K562 (cell line): ENCODE measurements at regions not wholly inside any gene's neighbourhood (a gene's known extent, or its start where the extent isn't known, plus 50 kb on each side); places are given as distances from the start of the nearest gene placed in this dataset.

ENCODE experiments used
- ATF2 ChIP-seq: sonication (generic); formaldehyde crosslinking; IDR thresholded peaks from 2 replicates; pipeline ENCODE4 v1.8.1; 2022; ENCODE audit warnings: missing genetic modification reagents
- CTCF ChIP-seq, 3 experiments: IDR thresholded peaks in 2 of 3; conservative IDR thresholded peaks in 1 of 3; 2 replicates each; pipeline ENCODE4 v1.5.1; 2011 to 2012; ENCODE audit warnings: low read length in 3 of 3, mild to moderate bottlenecking in 3 of 3, control low read depth in 2 of 3, improper control_type of control experiment in 1 of 3, inconsistent platforms in 1 of 3, low read depth in 1 of 3, mixed read lengths in 1 of 3, moderate library complexity in 1 of 3; ENCODE audit not compliant: insufficient read depth in 2 of 3

- TF ChIP-seq CTCF (IDR thresholded peaks at IDR 0.05 in 2 of 3, conservative IDR thresholded peaks at IDR 0.05 in 1 of 3; ENCODE audit: insufficient read depth in 2 of 3, low read depth in 1 of 3, low read length in 3 of 3) (no peak), ATF2 (CRISPR knock-in tag) (no peak)
Observed at GRCh38 chr14:40806471-40806870, 800.2 kb upstream of the LRFN5 start.
